ENCODE measurements at regions not wholly inside any gene's neighbourhood (a gene's known extent, or its start where the extent isn't known, plus 50 kb on each side); places are given as distances from the start of the nearest gene placed in this dataset.

GRCh38 chr10:120688928-120689327 is 162.2 kb upstream of the WDR11 start (continued):
- TF ChIP-seq, protein P1, sequence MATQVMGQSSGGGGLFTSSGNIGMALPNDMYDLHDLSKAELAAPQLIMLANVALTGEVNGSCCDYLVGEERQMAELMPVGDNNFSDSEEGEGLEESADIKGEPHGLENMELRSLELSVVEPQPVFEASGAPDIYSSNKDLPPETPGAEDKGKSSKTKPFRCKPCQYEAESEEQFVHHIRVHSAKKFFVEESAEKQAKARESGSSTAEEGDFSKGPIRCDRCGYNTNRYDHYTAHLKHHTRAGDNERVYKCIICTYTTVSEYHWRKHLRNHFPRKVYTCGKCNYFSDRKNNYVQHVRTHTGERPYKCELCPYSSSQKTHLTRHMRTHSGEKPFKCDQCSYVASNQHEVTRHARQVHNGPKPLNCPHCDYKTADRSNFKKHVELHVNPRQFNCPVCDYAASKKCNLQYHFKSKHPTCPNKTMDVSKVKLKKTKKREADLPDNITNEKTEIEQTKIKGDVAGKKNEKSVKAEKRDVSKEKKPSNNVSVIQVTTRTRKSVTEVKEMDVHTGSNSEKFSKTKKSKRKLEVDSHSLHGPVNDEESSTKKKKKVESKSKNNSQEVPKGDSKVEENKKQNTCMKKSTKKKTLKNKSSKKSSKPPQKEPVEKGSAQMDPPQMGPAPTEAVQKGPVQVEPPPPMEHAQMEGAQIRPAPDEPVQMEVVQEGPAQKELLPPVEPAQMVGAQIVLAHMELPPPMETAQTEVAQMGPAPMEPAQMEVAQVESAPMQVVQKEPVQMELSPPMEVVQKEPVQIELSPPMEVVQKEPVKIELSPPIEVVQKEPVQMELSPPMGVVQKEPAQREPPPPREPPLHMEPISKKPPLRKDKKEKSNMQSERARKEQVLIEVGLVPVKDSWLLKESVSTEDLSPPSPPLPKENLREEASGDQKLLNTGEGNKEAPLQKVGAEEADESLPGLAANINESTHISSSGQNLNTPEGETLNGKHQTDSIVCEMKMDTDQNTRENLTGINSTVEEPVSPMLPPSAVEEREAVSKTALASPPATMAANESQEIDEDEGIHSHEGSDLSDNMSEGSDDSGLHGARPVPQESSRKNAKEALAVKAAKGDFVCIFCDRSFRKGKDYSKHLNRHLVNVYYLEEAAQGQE (IDR thresholded peaks at IDR 0.05; ENCODE audit: borderline replicate concordance in 1 of 2, low read depth in 1 of 2, low read length in 2 of 2) = peak; percentile 52 to 89
- TF ChIP-seq MIER2 (CRISPR knock-in tag; IDR thresholded peaks at IDR 0.05) = peak; percentile 88
- no peak for TF ChIP-seq ZNF609 (CRISPR knock-in tag; IDR thresholded peaks at IDR 0.05; ENCODE audit: borderline replicate concordance)
